ENCODE measurements at regions not wholly inside any gene's neighbourhood (a gene's known extent, or its start where the extent isn't known, plus 50 kb on each side); places are given as distances from the start of the nearest gene placed in this dataset.

- H3K9me3 Mint-ChIP-seq (ENCODE audit: unreplicated experiment), result no peaks in the 10 kb centered on the region
- H3K36me3 Mint-ChIP-seq (ENCODE audit: low read depth, unreplicated experiment), result no peaks in the 10 kb centered on the region
- no peak overlapping the region for H3K4me3 Mint-ChIP-seq (ENCODE audit: unreplicated experiment)
- H3K27me3 Mint-ChIP-seq (ENCODE audit: unreplicated experiment), result peaks cover 2% of the 10 kb centered on the region
- no peak overlapping the region for H3K27ac Mint-ChIP-seq (ENCODE audit: unreplicated experiment)
- no peak for DNase-seq (ENCODE audit: low spot score)
- H3K4me1 Mint-ChIP-seq (ENCODE audit: unreplicated experiment), result peaks cover 9% of the 10 kb centered on the region
- TF ChIP-seq, protein P1, sequence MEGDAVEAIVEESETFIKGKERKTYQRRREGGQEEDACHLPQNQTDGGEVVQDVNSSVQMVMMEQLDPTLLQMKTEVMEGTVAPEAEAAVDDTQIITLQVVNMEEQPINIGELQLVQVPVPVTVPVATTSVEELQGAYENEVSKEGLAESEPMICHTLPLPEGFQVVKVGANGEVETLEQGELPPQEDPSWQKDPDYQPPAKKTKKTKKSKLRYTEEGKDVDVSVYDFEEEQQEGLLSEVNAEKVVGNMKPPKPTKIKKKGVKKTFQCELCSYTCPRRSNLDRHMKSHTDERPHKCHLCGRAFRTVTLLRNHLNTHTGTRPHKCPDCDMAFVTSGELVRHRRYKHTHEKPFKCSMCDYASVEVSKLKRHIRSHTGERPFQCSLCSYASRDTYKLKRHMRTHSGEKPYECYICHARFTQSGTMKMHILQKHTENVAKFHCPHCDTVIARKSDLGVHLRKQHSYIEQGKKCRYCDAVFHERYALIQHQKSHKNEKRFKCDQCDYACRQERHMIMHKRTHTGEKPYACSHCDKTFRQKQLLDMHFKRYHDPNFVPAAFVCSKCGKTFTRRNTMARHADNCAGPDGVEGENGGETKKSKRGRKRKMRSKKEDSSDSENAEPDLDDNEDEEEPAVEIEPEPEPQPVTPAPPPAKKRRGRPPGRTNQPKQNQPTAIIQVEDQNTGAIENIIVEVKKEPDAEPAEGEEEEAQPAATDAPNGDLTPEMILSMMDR (IDR thresholded peaks at IDR 0.05; ENCODE audit: unreplicated experiment), result no peak
Observed at GRCh38 chr6:164005004-164005711, 590.6 kb downstream of the QKI start.

DNA sequence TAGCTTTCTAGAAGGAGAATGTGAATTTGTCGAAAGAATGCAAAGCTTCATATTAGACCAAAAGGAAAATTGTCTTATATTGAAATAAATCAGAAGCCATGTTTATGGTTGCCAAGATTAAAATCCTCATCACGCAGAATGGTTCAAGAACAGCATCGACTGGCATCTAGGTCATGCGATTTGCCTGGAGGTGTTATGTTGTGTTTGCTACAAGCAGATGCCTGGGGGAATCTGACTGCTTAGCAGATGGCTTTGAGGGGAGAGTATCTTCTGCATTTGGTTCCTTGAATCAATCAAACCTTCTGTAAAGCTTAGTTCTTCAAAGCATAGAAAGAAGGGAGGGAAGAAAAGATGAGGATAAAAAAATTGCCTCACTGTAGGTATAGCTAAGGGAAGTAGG lies 585.8 kb downstream of the QKI start:
- H3K27me3 Mint-ChIP-seq (ENCODE audit: unreplicated experiment), result no peaks in the 10 kb centered on the region
- DNase-seq (ENCODE audit: low spot score), result no peak
- H3K36me3 Mint-ChIP-seq (ENCODE audit: low read depth, unreplicated experiment), result no peaks in the 10 kb centered on the region
- no peak overlapping the region for H3K27ac Mint-ChIP-seq (ENCODE audit: unreplicated experiment)
- no peaks in the 10 kb centered on the region for H3K9me3 Mint-ChIP-seq (ENCODE audit: unreplicated experiment)
- peaks cover 9% of the 10 kb centered on the region for H3K4me1 Mint-ChIP-seq (ENCODE audit: unreplicated experiment)
- TF ChIP-seq, protein P1 (IDR thresholded peaks at IDR 0.05; ENCODE audit: unreplicated experiment), result no peak
- no peak overlapping the region for H3K4me3 Mint-ChIP-seq (ENCODE audit: unreplicated experiment)

- Mint-ChIP-seq H3K9me3 (ENCODE audit: unreplicated experiment) (no peaks in the 10 kb centered on the region), H3K27ac (ENCODE audit: unreplicated experiment) (no peak overlapping the region), H3K4me1 (ENCODE audit: unreplicated experiment) (peaks cover 9% of the 10 kb centered on the region), H3K27me3 (ENCODE audit: unreplicated experiment) (peaks cover 1% of the 10 kb centered on the region), H3K36me3 (ENCODE audit: low read depth, unreplicated experiment) (no peaks in the 10 kb centered on the region), H3K4me3 (ENCODE audit: unreplicated experiment) (no peak overlapping the region)
- TF ChIP-seq, protein P1 (IDR thresholded peaks at IDR 0.05; ENCODE audit: unreplicated experiment), result no peak
- no peak for DNase-seq (ENCODE audit: low spot score)
Observed at GRCh38 chr6:163999475-164000125, 585.1 kb downstream of the QKI start.

- TF ChIP-seq, protein P1 (IDR thresholded peaks at IDR 0.05; ENCODE audit: unreplicated experiment), result no peak
- Mint-ChIP-seq H3K4me3 (ENCODE audit: unreplicated experiment) (no peak overlapping the region), H3K27me3 (ENCODE audit: unreplicated experiment) (peaks cover 1% of the 10 kb centered on the region), H3K27ac (ENCODE audit: unreplicated experiment) (no peak overlapping the region), H3K9me3 (ENCODE audit: unreplicated experiment) (no peaks in the 10 kb centered on the region), H3K36me3 (ENCODE audit: low read depth, unreplicated experiment) (no peaks in the 10 kb centered on the region), H3K4me1 (ENCODE audit: unreplicated experiment) (peaks cover 7% of the 10 kb centered on the region)
- DNase-seq (ENCODE audit: low spot score), result no peak
Observed at GRCh38 chr6:163998496-163998895, 584.0 kb downstream of the QKI start.

- no peak for DNase-seq (ENCODE audit: low spot score)
- no peak overlapping the region for H3K27ac Mint-ChIP-seq (ENCODE audit: unreplicated experiment)
- peaks cover 1% of the 10 kb centered on the region for H3K27me3 Mint-ChIP-seq (ENCODE audit: unreplicated experiment)
- H3K36me3 Mint-ChIP-seq (ENCODE audit: low read depth, unreplicated experiment), result no peaks in the 10 kb centered on the region
- H3K4me3 Mint-ChIP-seq (ENCODE audit: unreplicated experiment), result no peak overlapping the region
- TF ChIP-seq, protein P1 (IDR thresholded peaks at IDR 0.05; ENCODE audit: unreplicated experiment), result no peak
- no peaks in the 10 kb centered on the region for H3K9me3 Mint-ChIP-seq (ENCODE audit: unreplicated experiment)
- no peaks in the 10 kb centered on the region for H3K4me1 Mint-ChIP-seq (ENCODE audit: unreplicated experiment)
Observed at GRCh38 chr6:163996491-163996890, 582.0 kb downstream of the QKI start.
